Liver (tissue), 8 donors: ENCODE measurements at regions not wholly inside any gene's neighbourhood (a gene's known extent, or its start where the extent isn't known, plus 50 kb on each side); places are given as distances from the start of the nearest gene placed in this dataset.

Source experiments
- DNase-seq: peaks from one replicate; pipeline ENCODE4 v3.0.0-alpha.2; 2017; ENCODE audit warnings: low spot score
- H3K27ac ChIP-seq, 2 donors: one replicate each; pipeline ENCODE4 v1.7.0; 2013; ENCODE audit warnings: inconsistent platforms in 2 of 2, low read length in 2 of 2, control low read depth in 1 of 2, low read depth in 1 of 2, mild to moderate bottlenecking in 1 of 2
- H3K27me3 ChIP-seq, 4 donors: one replicate each; pipeline versions ENCODE4 v1.6.1 to v1.7.0; 2013; ENCODE audit warnings: low read length in 3 of 4, inconsistent platforms in 1 of 4, mild to moderate bottlenecking in 1 of 4, moderate library complexity in 1 of 4; ENCODE audit not compliant: control insufficient read depth in 4 of 4, insufficient read depth in 4 of 4
- H3K36me3 ChIP-seq, 4 donors: one replicate each; pipeline versions ENCODE4 v1.6.1 to v1.7.0; 2013; ENCODE audit warnings: low read length in 3 of 4, mild to moderate bottlenecking in 3 of 4, low read depth in 1 of 4, moderate library complexity in 1 of 4; ENCODE audit not compliant: control insufficient read depth in 4 of 4, insufficient read depth in 3 of 4
- H3K4me1 ChIP-seq, 4 donors: one replicate each; pipeline versions ENCODE4 v1.6.1 to v1.7.0; 2013; ENCODE audit warnings: low read length in 3 of 4, mild to moderate bottlenecking in 3 of 4, moderate library complexity in 1 of 4; ENCODE audit not compliant: control insufficient read depth in 4 of 4, insufficient read depth in 4 of 4
- H3K4me3 ChIP-seq, 3 donors: one replicate each; pipeline versions ENCODE4 v1.6.1 to v1.7.0; 2013; ENCODE audit warnings: low read length in 3 of 3, control low read depth in 1 of 3, low read depth in 1 of 3, mild to moderate bottlenecking in 1 of 3
- H3K9ac ChIP-seq, 2 donors: one replicate each; pipeline ENCODE4 v1.7.0; 2013; ENCODE audit warnings: low read length in 2 of 2, mild to moderate bottlenecking in 2 of 2, moderate library complexity in 2 of 2, control low read depth in 1 of 2, low read depth in 1 of 2
- H3K9me3 ChIP-seq, 4 donors: one replicate each; pipeline versions ENCODE4 v1.6.1 to v1.7.0; 2013; ENCODE audit warnings: low read length in 3 of 4; ENCODE audit not compliant: control insufficient read depth in 4 of 4
- ATF3 ChIP-seq: IDR thresholded peaks from 2 replicates; pipeline ENCODE4 v1.6.1; 2016; ENCODE audit warnings: antibody characterized with exemption
- EGR1 ChIP-seq, 2 donors: IDR thresholded peaks; 2 replicates each; pipeline ENCODE4 v1.6.1; 2016 to 2018; ENCODE audit warnings: antibody characterized with exemption in 2 of 2, low read depth in 2 of 2
- FOXA1 ChIP-seq: IDR thresholded peaks from 2 replicates; pipeline ENCODE4 v1.6.1; 2016; ENCODE audit warnings: antibody characterized with exemption
- FOXA2 ChIP-seq: IDR thresholded peaks from 2 replicates; pipeline ENCODE4 v1.6.1; 2016; ENCODE audit warnings: antibody characterized with exemption
- GABPA ChIP-seq, 2 donors: IDR thresholded peaks in 1 of 2; conservative IDR thresholded peaks in 1 of 2; 2 replicates each; pipeline ENCODE4 v1.6.1; 2016; ENCODE audit warnings: antibody characterized with exemption in 2 of 2, mild to moderate bottlenecking in 1 of 2, moderate library complexity in 1 of 2
- HNF4A ChIP-seq, 2 donors: conservative IDR thresholded peaks; 2 replicates each; pipeline ENCODE4 v1.6.1; 2016; ENCODE audit warnings: antibody characterized with exemption in 2 of 2, mild to moderate bottlenecking in 2 of 2
- HNF4G ChIP-seq: IDR thresholded peaks from 2 replicates; pipeline ENCODE4 v1.6.1; 2016; ENCODE audit warnings: antibody characterized with exemption
- JUND ChIP-seq, 2 donors: IDR thresholded peaks; 2 replicates each; pipeline ENCODE4 v1.6.1; 2016; ENCODE audit warnings: antibody characterized with exemption in 2 of 2
- NR2F2 ChIP-seq: IDR thresholded peaks from 2 replicates; pipeline ENCODE4 v1.6.1; 2016; ENCODE audit warnings: antibody characterized with exemption
- RAD21 ChIP-seq, 2 donors: IDR thresholded peaks; 2 replicates each; pipeline ENCODE4 v1.6.1; 2016; ENCODE audit warnings: antibody characterized with exemption in 2 of 2, mild to moderate bottlenecking in 2 of 2
- RXRA ChIP-seq, 2 donors: IDR thresholded peaks; 2 replicates each; pipeline ENCODE4 v1.6.1; 2017 to 2018; ENCODE audit warnings: antibody characterized with exemption in 2 of 2, mild to moderate bottlenecking in 1 of 2
- SP1 ChIP-seq: IDR thresholded peaks from 2 replicates; pipeline ENCODE4 v1.6.1; 2018; ENCODE audit warnings: antibody characterized with exemption, mild to moderate bottlenecking
- TAF1 ChIP-seq: conservative IDR thresholded peaks from 2 replicates; pipeline ENCODE4 v1.6.1; 2016; ENCODE audit warnings: antibody characterized with exemption, mild to moderate bottlenecking
- YY1 ChIP-seq: IDR thresholded peaks from 2 replicates; pipeline ENCODE4 v1.6.1; 2016; ENCODE audit warnings: antibody characterized with exemption, mild to moderate bottlenecking
- WGBS: extraction: QIAGEN DNeasy Blood & Tissue Kit; methylation state at CpG from one replicate; pipeline ENCODE4 v1.1.7; 2013; 5-methylcytosine and 5-hydroxymethylcytosine counted together
- TF ChIP-seq, protein P1 (sequence below): IDR thresholded peaks from 2 replicates; pipeline ENCODE4 v1.6.1; 2016; ENCODE audit warnings: antibody characterized with exemption
- TF ChIP-seq, protein P2 (sequence below): IDR thresholded peaks from 2 replicates; pipeline ENCODE4 v1.6.1; 2016; ENCODE audit warnings: antibody characterized with exemption
- TF ChIP-seq, protein P3 (sequence below): IDR thresholded peaks from 2 replicates; pipeline ENCODE4 v1.6.1; 2016; ENCODE audit warnings: antibody characterized with exemption, mild to moderate bottlenecking
- TF ChIP-seq, protein P4 (sequence below): fragments of 150-350 bp; IDR thresholded peaks from 2 replicates; pipeline ENCODE4 v1.5.1; 2017; ENCODE audit warnings: improper control_type of control experiment, low read depth, low read length; ENCODE audit not compliant: missing input control
- donor health status: healthy.
- donor health status: healthy.
- donor health status: healthy.
- donor health status: healthy.
- donor health status: healthy.

GRCh38 chr11:15674756-15675155 is 560.0 kb downstream of the INSC start:
- 95% methylated on average over 1 of the region's 1 CpG for WGBS
- no peak overlapping the region for H3K27ac ChIP-seq
- no peaks in the 10 kb centered on the region for H3K27me3 ChIP-seq
- H3K36me3 ChIP-seq, result no peaks in the 10 kb centered on the region
- no peak overlapping the region for H3K4me3 ChIP-seq
- no peak overlapping the region for H3K9ac ChIP-seq
- peaks cover 0 to 12% (median 5%) of the 10 kb centered on the region in 4 donors for H3K4me1 ChIP-seq
- no peaks in the 10 kb centered on the region for H3K9me3 ChIP-seq
- TF ChIP-seq, protein P1, sequence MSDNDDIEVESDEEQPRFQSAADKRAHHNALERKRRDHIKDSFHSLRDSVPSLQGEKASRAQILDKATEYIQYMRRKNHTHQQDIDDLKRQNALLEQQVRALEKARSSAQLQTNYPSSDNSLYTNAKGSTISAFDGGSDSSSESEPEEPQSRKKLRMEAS, result no peak
- TF ChIP-seq FOXA2 (no peak), HNF4A (conservative IDR thresholded peaks at IDR 0.05) (no peak)
- DNase-seq, result no peak

DNA sequence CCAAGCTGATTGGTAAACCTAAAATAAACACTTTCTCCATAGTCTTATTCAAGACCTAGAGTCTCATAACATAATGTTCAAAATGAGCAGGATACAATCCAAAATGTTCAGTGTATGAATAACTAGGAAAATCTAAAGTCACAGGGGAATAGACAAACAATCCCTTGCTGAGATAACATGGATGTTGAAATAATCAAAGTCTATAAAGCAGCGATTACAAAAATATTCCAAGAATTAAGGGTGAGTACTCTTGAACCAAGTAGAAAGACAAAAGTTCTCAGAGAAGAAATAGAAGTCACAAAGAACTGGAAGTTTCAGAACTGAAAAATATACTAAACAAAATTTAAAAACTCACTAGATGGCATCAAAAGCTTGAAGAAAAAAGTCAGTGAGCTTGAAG is 561.0 kb downstream of the INSC start:
- H3K27ac ChIP-seq, result no peak overlapping the region
- H3K9ac ChIP-seq, result no peak overlapping the region
- no peaks in the 10 kb centered on the region for H3K27me3 ChIP-seq
- no peaks in the 10 kb centered on the region for H3K9me3 ChIP-seq
- H3K4me3 ChIP-seq, result no peak overlapping the region
- H3K4me1 ChIP-seq, result peaks cover 0 to 12% (median 5%) of the 10 kb centered on the region in 4 donors
- TF ChIP-seq HNF4G (peak; percentile 16), TAF1 (no peak), ATF3 (peak; percentile 33), RAD21 (IDR thresholded peaks at IDR 0.05) (peak; percentile 58 to 64), GABPA (IDR thresholded peaks at IDR 0.05 in 1 of 2, conservative IDR thresholded peaks at IDR 0.05 in 1 of 2) (no peak), FOXA2 (no peak), FOXA1 (no peak), YY1 (peak; percentile 42), EGR1 (IDR thresholded peaks at IDR 0.05; ENCODE audit: low read depth in 2 of 2) (no peak), JUND (IDR thresholded peaks at IDR 0.05) (peak; percentile 65 to 83), RXRA (IDR thresholded peaks at IDR 0.05) (peak; percentile 68 to 75), HNF4A (conservative IDR thresholded peaks at IDR 0.05) (peak; percentile 84 to 85), SP1 (peak; percentile 66), NR2F2 (no peak)
- TF ChIP-seq, protein P2, sequence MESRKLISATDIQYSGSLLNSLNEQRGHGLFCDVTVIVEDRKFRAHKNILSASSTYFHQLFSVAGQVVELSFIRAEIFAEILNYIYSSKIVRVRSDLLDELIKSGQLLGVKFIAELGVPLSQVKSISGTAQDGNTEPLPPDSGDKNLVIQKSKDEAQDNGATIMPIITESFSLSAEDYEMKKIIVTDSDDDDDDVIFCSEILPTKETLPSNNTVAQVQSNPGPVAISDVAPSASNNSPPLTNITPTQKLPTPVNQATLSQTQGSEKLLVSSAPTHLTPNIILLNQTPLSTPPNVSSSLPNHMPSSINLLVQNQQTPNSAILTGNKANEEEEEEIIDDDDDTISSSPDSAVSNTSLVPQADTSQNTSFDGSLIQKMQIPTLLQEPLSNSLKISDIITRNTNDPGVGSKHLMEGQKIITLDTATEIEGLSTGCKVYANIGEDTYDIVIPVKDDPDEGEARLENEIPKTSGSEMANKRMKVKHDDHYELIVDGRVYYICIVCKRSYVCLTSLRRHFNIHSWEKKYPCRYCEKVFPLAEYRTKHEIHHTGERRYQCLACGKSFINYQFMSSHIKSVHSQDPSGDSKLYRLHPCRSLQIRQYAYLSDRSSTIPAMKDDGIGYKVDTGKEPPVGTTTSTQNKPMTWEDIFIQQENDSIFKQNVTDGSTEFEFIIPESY, result peak; percentile 66
- TF ChIP-seq, protein P3, sequence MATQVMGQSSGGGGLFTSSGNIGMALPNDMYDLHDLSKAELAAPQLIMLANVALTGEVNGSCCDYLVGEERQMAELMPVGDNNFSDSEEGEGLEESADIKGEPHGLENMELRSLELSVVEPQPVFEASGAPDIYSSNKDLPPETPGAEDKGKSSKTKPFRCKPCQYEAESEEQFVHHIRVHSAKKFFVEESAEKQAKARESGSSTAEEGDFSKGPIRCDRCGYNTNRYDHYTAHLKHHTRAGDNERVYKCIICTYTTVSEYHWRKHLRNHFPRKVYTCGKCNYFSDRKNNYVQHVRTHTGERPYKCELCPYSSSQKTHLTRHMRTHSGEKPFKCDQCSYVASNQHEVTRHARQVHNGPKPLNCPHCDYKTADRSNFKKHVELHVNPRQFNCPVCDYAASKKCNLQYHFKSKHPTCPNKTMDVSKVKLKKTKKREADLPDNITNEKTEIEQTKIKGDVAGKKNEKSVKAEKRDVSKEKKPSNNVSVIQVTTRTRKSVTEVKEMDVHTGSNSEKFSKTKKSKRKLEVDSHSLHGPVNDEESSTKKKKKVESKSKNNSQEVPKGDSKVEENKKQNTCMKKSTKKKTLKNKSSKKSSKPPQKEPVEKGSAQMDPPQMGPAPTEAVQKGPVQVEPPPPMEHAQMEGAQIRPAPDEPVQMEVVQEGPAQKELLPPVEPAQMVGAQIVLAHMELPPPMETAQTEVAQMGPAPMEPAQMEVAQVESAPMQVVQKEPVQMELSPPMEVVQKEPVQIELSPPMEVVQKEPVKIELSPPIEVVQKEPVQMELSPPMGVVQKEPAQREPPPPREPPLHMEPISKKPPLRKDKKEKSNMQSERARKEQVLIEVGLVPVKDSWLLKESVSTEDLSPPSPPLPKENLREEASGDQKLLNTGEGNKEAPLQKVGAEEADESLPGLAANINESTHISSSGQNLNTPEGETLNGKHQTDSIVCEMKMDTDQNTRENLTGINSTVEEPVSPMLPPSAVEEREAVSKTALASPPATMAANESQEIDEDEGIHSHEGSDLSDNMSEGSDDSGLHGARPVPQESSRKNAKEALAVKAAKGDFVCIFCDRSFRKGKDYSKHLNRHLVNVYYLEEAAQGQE, result no peak
- TF ChIP-seq, protein P1, result peak; percentile 32
- TF ChIP-seq, protein P4, sequence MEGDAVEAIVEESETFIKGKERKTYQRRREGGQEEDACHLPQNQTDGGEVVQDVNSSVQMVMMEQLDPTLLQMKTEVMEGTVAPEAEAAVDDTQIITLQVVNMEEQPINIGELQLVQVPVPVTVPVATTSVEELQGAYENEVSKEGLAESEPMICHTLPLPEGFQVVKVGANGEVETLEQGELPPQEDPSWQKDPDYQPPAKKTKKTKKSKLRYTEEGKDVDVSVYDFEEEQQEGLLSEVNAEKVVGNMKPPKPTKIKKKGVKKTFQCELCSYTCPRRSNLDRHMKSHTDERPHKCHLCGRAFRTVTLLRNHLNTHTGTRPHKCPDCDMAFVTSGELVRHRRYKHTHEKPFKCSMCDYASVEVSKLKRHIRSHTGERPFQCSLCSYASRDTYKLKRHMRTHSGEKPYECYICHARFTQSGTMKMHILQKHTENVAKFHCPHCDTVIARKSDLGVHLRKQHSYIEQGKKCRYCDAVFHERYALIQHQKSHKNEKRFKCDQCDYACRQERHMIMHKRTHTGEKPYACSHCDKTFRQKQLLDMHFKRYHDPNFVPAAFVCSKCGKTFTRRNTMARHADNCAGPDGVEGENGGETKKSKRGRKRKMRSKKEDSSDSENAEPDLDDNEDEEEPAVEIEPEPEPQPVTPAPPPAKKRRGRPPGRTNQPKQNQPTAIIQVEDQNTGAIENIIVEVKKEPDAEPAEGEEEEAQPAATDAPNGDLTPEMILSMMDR, result no peak
- whole genome bisulfite sequencing, result 28% methylated on average over 1 of the region's 1 CpG
- DNase-seq, result no peak
- H3K36me3 ChIP-seq, result no peaks in the 10 kb centered on the region
